HFF-Myc (cell line): ENCODE measurements at regions not wholly inside any gene's neighbourhood (a gene's known extent, or its start where the extent isn't known, plus 50 kb on each side); places are given as distances from the start of the nearest gene placed in this dataset.
"Not testable (repeated sequence)": the region's sequence is repeated elsewhere in the genome, so short reads cannot be mapped to it uniquely, and the experiment has no call there.

Experiments used
- DNase-seq: peaks from one replicate; pipeline ENCODE4 v3.0.0-alpha.2; 2011; ENCODE audit warnings: low read depth; ENCODE audit errors: extremely low read depth
- H3K4me3 ChIP-seq: replicated peaks from 2 replicates; pipeline ENCODE4 v1.5.1; 2011; ENCODE audit warnings: low read depth, mild to moderate bottlenecking, control low read depth, low read length
- TF ChIP-seq, protein P1 (sequence below): IDR thresholded peaks from 2 replicates; pipeline ENCODE4 v1.5.1; 2012; ENCODE audit warnings: mild to moderate bottlenecking, low read depth, low read length, control low read depth; ENCODE audit errors: missing control alignments

DNA sequence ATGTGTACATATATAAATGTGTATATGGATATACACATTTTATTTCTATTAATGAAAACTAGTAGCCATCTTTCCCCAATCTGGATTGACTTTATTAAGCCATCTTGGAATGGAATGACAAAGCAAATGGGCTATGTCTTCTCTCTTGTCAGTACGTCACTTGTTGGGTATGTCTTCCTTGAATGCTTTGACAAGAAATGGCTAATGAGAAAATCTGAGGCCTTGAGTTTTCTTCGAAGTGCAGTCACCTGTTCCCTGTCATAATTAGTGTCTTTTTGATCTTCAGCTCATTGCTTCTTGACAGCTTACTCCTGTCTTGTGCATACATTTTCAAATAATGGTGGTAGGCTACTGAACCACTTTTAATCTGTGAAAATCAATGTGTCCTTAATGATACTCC is 243.2 kb upstream of the RGMB start:
- H3K4me3 ChIP-seq: no peak overlapping the region
- DNase-seq: no peak
- TF ChIP-seq, protein P1, sequence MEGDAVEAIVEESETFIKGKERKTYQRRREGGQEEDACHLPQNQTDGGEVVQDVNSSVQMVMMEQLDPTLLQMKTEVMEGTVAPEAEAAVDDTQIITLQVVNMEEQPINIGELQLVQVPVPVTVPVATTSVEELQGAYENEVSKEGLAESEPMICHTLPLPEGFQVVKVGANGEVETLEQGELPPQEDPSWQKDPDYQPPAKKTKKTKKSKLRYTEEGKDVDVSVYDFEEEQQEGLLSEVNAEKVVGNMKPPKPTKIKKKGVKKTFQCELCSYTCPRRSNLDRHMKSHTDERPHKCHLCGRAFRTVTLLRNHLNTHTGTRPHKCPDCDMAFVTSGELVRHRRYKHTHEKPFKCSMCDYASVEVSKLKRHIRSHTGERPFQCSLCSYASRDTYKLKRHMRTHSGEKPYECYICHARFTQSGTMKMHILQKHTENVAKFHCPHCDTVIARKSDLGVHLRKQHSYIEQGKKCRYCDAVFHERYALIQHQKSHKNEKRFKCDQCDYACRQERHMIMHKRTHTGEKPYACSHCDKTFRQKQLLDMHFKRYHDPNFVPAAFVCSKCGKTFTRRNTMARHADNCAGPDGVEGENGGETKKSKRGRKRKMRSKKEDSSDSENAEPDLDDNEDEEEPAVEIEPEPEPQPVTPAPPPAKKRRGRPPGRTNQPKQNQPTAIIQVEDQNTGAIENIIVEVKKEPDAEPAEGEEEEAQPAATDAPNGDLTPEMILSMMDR: no peak

GRCh38 chr5:98535901-98536300 is 237.6 kb upstream of the RGMB start:
- no peak overlapping the region for H3K4me3 ChIP-seq
- no peak for DNase-seq
- TF ChIP-seq, protein P1: no peak

- H3K4me3 ChIP-seq: no peak overlapping the region
- TF ChIP-seq, protein P1: no peak
- no peak for DNase-seq
These were observed 233.4 kb upstream of the RGMB start for GRCh38 chr5:98540056-98540455.

GRCh38 chr5:98541641-98542040 is 231.8 kb upstream of the RGMB start:
- TF ChIP-seq, protein P1: no peak
- no peak for DNase-seq
- H3K4me3 ChIP-seq: no peak overlapping the region

- TF ChIP-seq, protein P1: no peak
- H3K4me3 ChIP-seq: no peak overlapping the region
- DNase-seq: no peak
These were observed 230.0 kb upstream of the RGMB start for GRCh38 chr5:98543490-98543889.

- not testable (repeated sequence) for DNase-seq, H3K4me3 ChIP-seq
These were observed 226.5 kb upstream of the RGMB start for GRCh38 chr5:98546924-98547323.

DNA sequence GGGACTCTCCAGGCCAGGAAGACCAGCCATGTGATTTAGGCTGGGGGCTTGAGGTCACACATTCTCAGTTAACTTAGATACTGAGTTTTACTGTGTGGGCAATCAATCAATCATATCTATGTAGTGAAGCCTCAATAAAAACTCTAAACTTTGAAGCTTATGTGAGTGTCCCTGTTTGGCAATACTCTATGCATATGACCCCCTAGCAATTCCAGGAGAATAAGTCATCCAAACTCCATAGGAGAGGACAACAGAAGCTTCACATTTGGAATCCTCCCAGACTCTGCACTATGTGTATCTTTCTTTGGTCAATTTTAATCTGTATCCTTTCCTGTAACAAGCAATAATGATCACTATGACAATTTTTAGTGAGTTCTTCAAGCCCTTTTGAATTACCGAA is 216.8 kb upstream of the RGMB start:
- TF ChIP-seq, protein P1: no peak
- no peak for DNase-seq
- no peak overlapping the region for H3K4me3 ChIP-seq
